Upper lobe of right lung (tissue), 1 donor: ENCODE measurements at regions not wholly inside any gene's neighbourhood (a gene's known extent, or its start where the extent isn't known, plus 50 kb on each side); places are given as distances from the start of the nearest gene placed in this dataset.
"Not testable (repeated sequence)": the region's sequence is repeated elsewhere in the genome, so short reads cannot be mapped to it uniquely, and the experiment has no call there.

Source experiments
- ATAC-seq: fragments of 200-7000 bp; cut with Tn5 transposase; one replicate; pipeline ENCODE4 v1.9.1; 2020; ENCODE audit warnings: mild to moderate bottlenecking, moderate library complexity
- DNase-seq: peaks from one replicate; pipeline ENCODE4 v3.0.0-alpha.2; 2020
- H3K27ac ChIP-seq: fragments of 200-600 bp; one replicate; pipeline ENCODE4 v1.8.0; 2022
- H3K27me3 ChIP-seq: fragments of 200-600 bp; one replicate; pipeline ENCODE4 v1.8.0; 2022; ENCODE audit warnings: mild to moderate bottlenecking
- H3K36me3 ChIP-seq: fragments of 200-600 bp; one replicate; pipeline ENCODE4 v1.8.0; 2022
- H3K4me1 ChIP-seq: fragments of 200-600 bp; one replicate; pipeline ENCODE4 v1.8.0; 2022
- H3K4me3 ChIP-seq: fragments of 200-600 bp; one replicate; pipeline ENCODE4 v1.8.0; 2022; ENCODE audit warnings: mild to moderate bottlenecking
- H3K9me3 ChIP-seq: fragments of 200-600 bp; one replicate; pipeline ENCODE4 v1.8.0; 2022
- intact Hi-C: fragments of 100-400 bp; cut with DNase I; formaldehyde crosslinking; loops from one replicate; pipeline ENCODE4 v1.11.0; 2022
- TF ChIP-seq, protein P1 (sequence below): fragments of 200-600 bp; IDR thresholded peaks from one replicate; pipeline ENCODE4 v1.8.0; 2022; ENCODE audit warnings: antibody characterized with exemption
- donor health status: DM: no; HTN: yes; CAD: no; lungs with severe emphysema.

DNA sequence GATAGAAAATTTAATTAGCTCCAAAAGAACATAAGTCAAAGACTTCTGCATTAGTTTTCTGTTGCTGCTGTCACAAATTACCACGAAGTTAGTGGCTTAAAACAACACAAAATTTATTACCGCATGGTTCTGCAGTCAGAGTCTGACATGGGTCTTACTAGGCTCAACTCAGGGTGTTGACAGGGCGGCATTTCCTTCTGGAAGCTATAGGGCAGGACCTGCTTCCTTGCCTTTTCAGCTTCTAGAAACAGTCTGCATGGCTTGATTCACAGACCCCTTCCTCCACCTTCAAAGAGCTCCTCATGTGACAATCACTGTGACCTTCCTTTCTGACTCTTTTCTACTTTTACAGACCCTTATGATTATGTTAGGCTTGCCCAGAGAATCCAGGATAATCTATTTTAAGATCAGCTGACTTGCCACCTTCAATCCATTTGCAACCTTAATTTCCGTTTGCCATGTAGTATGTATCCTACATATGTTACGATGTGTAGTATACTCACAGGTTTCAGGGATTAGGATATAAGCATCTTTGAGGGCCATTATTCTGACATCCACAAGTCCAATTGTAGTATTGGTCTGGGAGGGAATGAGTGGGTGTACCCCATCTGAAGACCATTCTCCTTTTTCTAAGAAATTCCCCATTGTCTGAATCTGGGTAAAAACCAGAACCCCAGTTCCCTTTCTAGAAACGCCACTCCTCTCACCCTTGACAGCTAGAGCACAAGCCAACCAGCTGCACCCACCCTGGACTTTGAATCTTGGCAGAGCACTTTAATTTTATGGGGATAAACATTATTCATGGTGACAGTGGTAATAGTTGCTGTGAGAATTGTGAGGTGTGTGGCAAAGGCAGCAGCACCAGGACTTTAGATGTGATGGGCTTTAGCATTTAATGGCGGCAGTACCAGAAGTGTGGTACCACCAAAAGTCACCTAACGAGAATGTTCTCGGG lies 265.5 kb downstream of the KCNJ2 start:
- Histone ChIP-seq H3K27ac (no peak overlapping the region), H3K36me3 (no peaks in the 10 kb centered on the region), H3K27me3 (no peaks in the 10 kb centered on the region), H3K4me1 (no peaks in the 10 kb centered on the region), H3K4me3 (no peak overlapping the region), H3K9me3 (no peaks in the 10 kb centered on the region)
- no peak for DNase-seq
- TF ChIP-seq, protein P1, sequence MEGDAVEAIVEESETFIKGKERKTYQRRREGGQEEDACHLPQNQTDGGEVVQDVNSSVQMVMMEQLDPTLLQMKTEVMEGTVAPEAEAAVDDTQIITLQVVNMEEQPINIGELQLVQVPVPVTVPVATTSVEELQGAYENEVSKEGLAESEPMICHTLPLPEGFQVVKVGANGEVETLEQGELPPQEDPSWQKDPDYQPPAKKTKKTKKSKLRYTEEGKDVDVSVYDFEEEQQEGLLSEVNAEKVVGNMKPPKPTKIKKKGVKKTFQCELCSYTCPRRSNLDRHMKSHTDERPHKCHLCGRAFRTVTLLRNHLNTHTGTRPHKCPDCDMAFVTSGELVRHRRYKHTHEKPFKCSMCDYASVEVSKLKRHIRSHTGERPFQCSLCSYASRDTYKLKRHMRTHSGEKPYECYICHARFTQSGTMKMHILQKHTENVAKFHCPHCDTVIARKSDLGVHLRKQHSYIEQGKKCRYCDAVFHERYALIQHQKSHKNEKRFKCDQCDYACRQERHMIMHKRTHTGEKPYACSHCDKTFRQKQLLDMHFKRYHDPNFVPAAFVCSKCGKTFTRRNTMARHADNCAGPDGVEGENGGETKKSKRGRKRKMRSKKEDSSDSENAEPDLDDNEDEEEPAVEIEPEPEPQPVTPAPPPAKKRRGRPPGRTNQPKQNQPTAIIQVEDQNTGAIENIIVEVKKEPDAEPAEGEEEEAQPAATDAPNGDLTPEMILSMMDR, result no peak
- no peak for ATAC-seq
- intact Hi-C loops, result no loop called here

DNA sequence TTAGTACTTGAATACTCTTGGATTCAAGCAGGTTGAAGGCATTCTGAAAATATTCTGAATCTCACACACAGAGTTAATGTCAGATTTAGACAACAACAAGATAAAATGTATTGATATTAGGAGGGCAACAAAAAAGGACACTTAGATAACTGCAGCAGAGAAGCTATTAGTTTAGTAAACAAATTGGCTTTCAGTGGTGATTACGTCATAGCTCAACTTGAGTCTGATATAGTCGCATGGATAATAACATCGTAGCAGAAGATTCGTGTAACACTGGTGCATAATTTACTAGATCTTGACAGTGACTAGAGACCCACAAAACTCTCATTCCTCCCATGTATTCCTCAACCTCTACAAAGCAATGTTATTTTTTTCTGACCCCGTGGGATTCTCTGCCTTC lies 268.3 kb downstream of the KCNJ2 start:
- ATAC-seq (no peak), DNase-seq (no peak)
- no peaks in the 10 kb centered on the region for H3K36me3 ChIP-seq
- no peak overlapping the region for H3K27ac ChIP-seq
- no peak overlapping the region for H3K4me3 ChIP-seq
- no peaks in the 10 kb centered on the region for H3K9me3 ChIP-seq
- H3K4me1 ChIP-seq, result no peaks in the 10 kb centered on the region
- intact Hi-C loops, result no loop called here
- no peaks in the 10 kb centered on the region for H3K27me3 ChIP-seq
- TF ChIP-seq, protein P1, result no peak

- TF ChIP-seq, protein P1, result no peak
- no peaks in the 10 kb centered on the region for H3K4me1 ChIP-seq
- H3K36me3 ChIP-seq, result no peaks in the 10 kb centered on the region
- DNase-seq, result no peak
- ATAC-seq, result no peak
- H3K9me3 ChIP-seq, result no peaks in the 10 kb centered on the region
- no peaks in the 10 kb centered on the region for H3K27me3 ChIP-seq
- H3K4me3 ChIP-seq, result no peak overlapping the region
- H3K27ac ChIP-seq, result no peak overlapping the region
- intact Hi-C loops, result no loop called here
These were observed 277.1 kb downstream of the KCNJ2 start for GRCh38 chr17:70446446-70446845.

DNA sequence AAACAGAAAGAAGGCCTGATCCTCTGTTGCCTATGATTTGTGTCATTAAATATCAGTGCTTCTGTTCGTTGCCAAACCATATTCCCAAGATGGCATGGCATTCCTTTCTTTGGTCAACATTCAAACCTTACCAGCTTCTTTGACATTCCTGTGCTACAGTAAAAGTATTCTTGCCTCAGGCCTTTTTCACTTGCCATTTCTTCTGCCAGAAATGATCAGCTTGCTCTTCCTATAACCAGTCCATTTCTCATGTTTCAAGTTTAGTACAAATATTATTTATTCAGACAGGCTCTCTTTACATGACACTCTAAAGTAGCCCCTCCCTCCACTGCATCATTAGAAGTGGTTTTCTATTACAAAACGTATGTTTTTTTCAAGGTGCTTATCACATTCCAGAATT lies 278.3 kb downstream of the KCNJ2 start:
- DNase-seq, result no peak
- intact Hi-C loops, result no loop called here

DNA sequence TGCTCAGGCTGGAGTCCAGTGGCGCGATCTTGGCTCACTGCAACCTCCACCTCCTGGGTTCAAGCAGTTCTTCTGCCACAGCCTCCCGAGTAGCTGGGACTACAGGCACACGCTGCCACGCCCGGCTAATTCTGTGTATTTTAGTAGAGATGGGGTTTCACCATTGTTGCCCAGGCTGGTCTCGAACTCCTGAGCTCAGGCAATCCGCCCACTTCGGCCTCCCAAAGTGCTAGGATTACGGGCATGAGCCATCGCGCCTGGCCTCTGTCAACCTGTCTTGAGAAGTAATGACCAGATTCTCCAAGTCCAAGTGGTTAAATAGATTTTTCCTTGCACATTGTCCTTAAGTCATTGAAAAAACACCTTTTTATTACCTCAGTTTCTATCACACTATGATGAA lies 283.7 kb downstream of the KCNJ2 start:
- H3K4me3 ChIP-seq, H3K27me3 ChIP-seq, intact Hi-C loops, H3K36me3 ChIP-seq, ATAC-seq, DNase-seq, H3K4me1 ChIP-seq, H3K27ac ChIP-seq, H3K9me3 ChIP-seq: not testable (repeated sequence)

More for the DNA sequence above, 278.3 kb downstream of the KCNJ2 start:
- Histone ChIP-seq H3K9me3 (no peaks in the 10 kb centered on the region), H3K36me3 (no peaks in the 10 kb centered on the region), H3K4me1 (no peaks in the 10 kb centered on the region), H3K4me3 (no peak overlapping the region), H3K27me3 (no peaks in the 10 kb centered on the region), H3K27ac (no peak overlapping the region)
- ATAC-seq, result no peak
- TF ChIP-seq, protein P1, result no peak

GRCh38 chr17:70454377-70454776 lies 285.0 kb downstream of the KCNJ2 start:
- H3K4me3 ChIP-seq, result no peak overlapping the region
- TF ChIP-seq, protein P1, result no peak
- H3K27me3 ChIP-seq, result no peaks in the 10 kb centered on the region
- no peaks in the 10 kb centered on the region for H3K36me3 ChIP-seq
- DNase-seq (no peak), ATAC-seq (no peak)
- no peaks in the 10 kb centered on the region for H3K9me3 ChIP-seq
- no peak overlapping the region for H3K27ac ChIP-seq
- intact Hi-C loops, result no loop called here
- no peaks in the 10 kb centered on the region for H3K4me1 ChIP-seq
